Stimulated activated naive CD8-positive, alpha-beta T cell treated with anti-CD3 and anti-CD28 coated beads, Interleukin-15, amount 100 ng/mL, for 72 hours (primary cell): ENCODE measurements at regions not wholly inside any gene's neighbourhood (a gene's known extent, or its start where the extent isn't known, plus 50 kb on each side); places are given as distances from the start of the nearest gene placed in this dataset.

Experiments
- ATAC-seq: fragments of 150-1000 bp; cut with Tn5 transposase; 2 replicates; pipeline ENCODE4 v1.10.0; 2021; ENCODE audit warnings: mild to moderate bottlenecking, moderate library complexity
- DNase-seq, 2 donors: peaks; one replicate each; pipeline ENCODE4 v3.0.0; 2021 to 2022
- H3K27ac Mint-ChIP-seq, 2 donors: one replicate each; pipeline ENCODE4 v1.8.0; 2022; ENCODE audit warnings: mild to moderate bottlenecking in 2 of 2, mixed read lengths in 2 of 2, moderate library complexity in 2 of 2
- H3K27me3 Mint-ChIP-seq: one replicate; pipeline ENCODE4 v1.8.0; 2022; ENCODE audit warnings: mixed read lengths
- H3K4me1 Mint-ChIP-seq: one replicate; pipeline ENCODE4 v1.8.0; 2022; ENCODE audit warnings: mild to moderate bottlenecking, mixed read lengths
- H3K4me3 Mint-ChIP-seq, 2 donors: one replicate each; pipeline ENCODE4 v1.8.0; 2022; ENCODE audit warnings: mild to moderate bottlenecking in 2 of 2, mixed read lengths in 2 of 2, moderate library complexity in 1 of 2
- H3K9me3 Mint-ChIP-seq, 2 donors: one replicate each; pipeline ENCODE4 v1.8.0; 2022; ENCODE audit warnings: mixed read lengths in 2 of 2

- DNase-seq (no peak), ATAC-seq (no peak)
- Mint-ChIP-seq H3K9me3 (peaks cover 13 to 18% of the 10 kb centered on the region in 2 donors), H3K4me3 (no peak overlapping the region), H3K4me1 (no peaks in the 10 kb centered on the region), H3K27me3 (no peaks in the 10 kb centered on the region), H3K27ac (no peak overlapping the region)
Measured at GRCh38 chr1:198809247-198809646, 170.4 kb downstream of the PTPRC start.

- Mint-ChIP-seq H3K4me1 (no peaks in the 10 kb centered on the region), H3K9me3 (peaks cover 29 to 40% of the 10 kb centered on the region in 2 donors), H3K27ac (no peak overlapping the region), H3K27me3 (no peaks in the 10 kb centered on the region), H3K4me3 (no peak overlapping the region)
- DNase-seq, result no peak
- no peak for ATAC-seq
Measured at GRCh38 chr1:198811449-198811848, 172.6 kb downstream of the PTPRC start.

DNA sequence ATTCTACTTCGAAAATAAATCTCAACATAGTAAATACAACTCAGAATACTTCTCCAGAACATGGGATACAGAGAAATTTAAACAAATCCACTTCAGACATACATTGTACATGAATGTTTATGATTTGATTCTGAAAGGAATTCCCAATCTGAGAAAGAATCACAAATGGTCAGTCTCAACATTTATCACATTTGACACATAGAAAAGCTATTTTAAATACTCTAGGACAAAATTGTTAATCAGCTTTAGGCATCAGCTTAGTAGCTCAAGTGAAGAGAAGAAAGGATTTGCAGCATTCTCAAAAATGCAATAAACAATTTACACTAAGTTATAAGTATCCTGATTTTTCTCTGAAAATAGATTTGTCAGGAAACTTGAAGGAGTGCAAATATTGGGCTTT lies 184.8 kb downstream of the PTPRC start:
- no peak overlapping the region for H3K4me3 Mint-ChIP-seq
- DNase-seq (no peak), ATAC-seq (no peak)
- H3K4me1 Mint-ChIP-seq, result no peaks in the 10 kb centered on the region
- no peak overlapping the region for H3K27ac Mint-ChIP-seq
- peaks cover 21% of the 10 kb centered on the region for H3K27me3 Mint-ChIP-seq
- H3K9me3 Mint-ChIP-seq, result no peaks in the 10 kb centered on the region

- H3K27ac Mint-ChIP-seq, result no peak overlapping the region
- H3K4me1 Mint-ChIP-seq, result peaks cover 6% of the 10 kb centered on the region
- ATAC-seq (no peak), DNase-seq (no peak)
- no peaks in the 10 kb centered on the region for H3K9me3 Mint-ChIP-seq
- H3K4me3 Mint-ChIP-seq, result no peak overlapping the region
- peaks cover 21% of the 10 kb centered on the region for H3K27me3 Mint-ChIP-seq
Measured at GRCh38 chr1:198825254-198825653, 186.4 kb downstream of the PTPRC start.

- DNase-seq (no peak), ATAC-seq (no peak)
- Mint-ChIP-seq H3K4me3 (no peak overlapping the region), H3K4me1 (peaks cover 13% of the 10 kb centered on the region), H3K27ac (no peak overlapping the region), H3K27me3 (peaks cover 21% of the 10 kb centered on the region), H3K9me3 (no peaks in the 10 kb centered on the region)
Measured at GRCh38 chr1:198829356-198829755, 190.5 kb downstream of the PTPRC start.

GRCh38 chr1:198829944-198830343 lies 191.1 kb downstream of the PTPRC start:
- no peak overlapping the region for H3K4me3 Mint-ChIP-seq
- DNase-seq (no peak), ATAC-seq (no peak)
- peaks cover 0 to 2% of the 10 kb centered on the region in 2 donors for H3K9me3 Mint-ChIP-seq
- peak overlapping the region in 1 of 2 donors; percentile 65 for H3K27ac Mint-ChIP-seq
- H3K4me1 Mint-ChIP-seq, result peaks cover 13% of the 10 kb centered on the region
- H3K27me3 Mint-ChIP-seq, result peaks cover 21% of the 10 kb centered on the region

- H3K4me1 Mint-ChIP-seq, result peaks cover 13% of the 10 kb centered on the region
- H3K27me3 Mint-ChIP-seq, result peaks cover 21% of the 10 kb centered on the region
- H3K9me3 Mint-ChIP-seq, result peaks cover 0 to 4% of the 10 kb centered on the region in 2 donors
- ATAC-seq (no peak), DNase-seq (no peak)
- peak overlapping the region in 1 of 2 donors; percentile 87 for H3K27ac Mint-ChIP-seq
- no peak overlapping the region for H3K4me3 Mint-ChIP-seq
Measured at GRCh38 chr1:198830412-198830811, 191.6 kb downstream of the PTPRC start.

DNA sequence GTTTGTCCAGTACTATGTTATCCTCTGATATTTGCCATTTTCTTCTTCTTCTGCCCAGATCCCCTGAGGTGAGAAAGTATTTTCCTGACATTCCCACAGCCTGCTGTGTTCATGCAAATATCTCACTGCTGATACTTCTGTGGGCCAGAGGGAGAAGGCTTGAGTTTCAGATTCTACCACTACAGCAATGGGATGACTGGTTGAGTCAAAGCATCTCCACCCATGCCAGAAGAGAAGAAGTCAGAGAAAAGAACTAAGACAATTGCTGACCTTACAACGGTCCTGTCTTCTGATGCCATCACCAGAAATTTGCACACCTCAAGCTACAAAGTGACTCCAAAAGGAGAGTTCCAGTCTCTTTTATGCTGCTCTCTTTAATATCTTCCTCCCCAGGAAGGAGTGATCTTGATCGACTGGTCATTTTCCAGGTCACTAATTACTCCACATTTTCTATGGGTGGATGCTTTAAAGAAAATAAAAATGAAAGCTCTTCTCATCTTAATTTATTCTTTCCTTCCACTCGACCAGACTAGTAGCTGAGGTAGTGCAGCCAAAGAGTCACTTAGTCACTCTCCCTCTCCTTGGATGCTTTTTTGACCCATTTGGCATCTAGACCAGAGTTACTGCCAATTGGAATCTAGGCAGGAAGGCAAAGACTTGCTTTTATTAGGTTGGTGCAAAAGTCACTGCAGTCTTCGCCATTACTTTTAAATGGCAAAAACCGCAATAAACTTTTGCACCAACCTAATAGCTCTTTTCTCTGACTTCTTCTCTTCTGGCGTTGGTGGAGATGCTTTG lies 195.1 kb downstream of the PTPRC start:
- no peak overlapping the region for H3K4me3 Mint-ChIP-seq
- DNase-seq (no peak), ATAC-seq (no peak)
- H3K4me1 Mint-ChIP-seq, result peaks cover 13% of the 10 kb centered on the region
- H3K27me3 Mint-ChIP-seq, result no peaks in the 10 kb centered on the region
- H3K9me3 Mint-ChIP-seq, result peaks cover 0 to 4% of the 10 kb centered on the region in 2 donors
- no peak overlapping the region for H3K27ac Mint-ChIP-seq

DNA sequence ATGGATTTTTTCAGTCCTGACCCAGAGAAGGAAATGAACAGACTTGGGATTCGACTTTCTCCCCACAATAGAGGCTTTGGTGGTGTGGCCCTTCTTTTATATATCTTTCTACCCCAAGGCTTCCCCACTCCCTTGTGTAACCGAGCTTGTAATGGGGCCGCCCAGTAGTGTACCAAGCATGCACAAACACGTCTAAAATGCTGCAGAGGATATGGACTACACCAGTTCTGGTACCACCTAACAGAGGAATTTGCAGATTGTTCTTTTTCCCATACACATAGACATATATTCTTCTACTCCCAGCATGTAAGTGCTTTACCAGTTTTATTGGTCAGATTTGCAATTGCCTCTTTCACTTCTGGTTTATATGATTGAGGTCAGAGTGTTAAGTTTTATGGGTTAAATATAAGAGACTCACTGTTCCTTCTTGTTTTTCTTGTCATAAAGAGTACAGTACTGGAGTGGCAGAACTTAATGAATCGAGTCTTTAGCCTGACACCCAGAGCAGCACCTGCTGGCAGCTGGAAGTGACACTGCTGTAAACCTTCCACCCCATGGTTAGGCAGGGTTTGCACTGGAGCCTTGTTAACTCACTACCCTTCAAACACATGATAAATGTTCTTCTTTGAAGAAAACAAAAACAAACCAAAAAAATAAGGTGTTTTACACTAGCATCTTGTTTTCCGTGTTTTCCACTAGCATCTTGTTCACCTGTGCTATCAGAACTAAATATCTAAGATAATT lies 198.6 kb downstream of the PTPRC start:
- no peak for ATAC-seq
- no peak for DNase-seq
- Mint-ChIP-seq H3K4me1 (no peaks in the 10 kb centered on the region), H3K27ac (peak overlapping the region in 1 of 2 donors; percentile 42), H3K27me3 (no peaks in the 10 kb centered on the region), H3K9me3 (peaks cover 0 to 4% of the 10 kb centered on the region in 2 donors), H3K4me3 (no peak overlapping the region)

- H3K27ac Mint-ChIP-seq, result no peak overlapping the region
- peaks cover 0 to 4% of the 10 kb centered on the region in 2 donors for H3K9me3 Mint-ChIP-seq
- H3K4me1 Mint-ChIP-seq, result no peaks in the 10 kb centered on the region
- DNase-seq (no peak), ATAC-seq (no peak)
- no peak overlapping the region for H3K4me3 Mint-ChIP-seq
- no peaks in the 10 kb centered on the region for H3K27me3 Mint-ChIP-seq
Measured at GRCh38 chr1:198838022-198838342, 199.1 kb downstream of the PTPRC start.

DNA sequence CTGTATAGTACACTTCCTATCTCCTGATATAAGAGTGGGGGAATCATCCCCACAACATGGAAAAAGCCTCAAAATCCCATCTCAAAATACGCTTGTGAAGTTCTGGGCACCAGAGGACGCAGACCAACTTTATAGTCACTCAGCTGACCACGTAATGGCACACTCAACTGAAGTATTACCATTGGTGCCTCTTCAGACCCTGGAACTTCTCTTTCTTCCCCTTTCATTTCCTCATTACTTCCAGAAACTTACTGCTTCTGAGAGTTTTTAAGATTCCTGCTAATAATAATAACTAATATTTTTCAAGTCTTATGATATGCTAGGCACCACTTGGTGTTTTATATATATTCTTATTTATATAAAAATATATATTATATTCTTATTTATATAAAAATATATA lies 202.6 kb downstream of the PTPRC start:
- Mint-ChIP-seq H3K4me3 (no peak overlapping the region), H3K27ac (no peak overlapping the region), H3K27me3 (no peaks in the 10 kb centered on the region), H3K4me1 (no peaks in the 10 kb centered on the region), H3K9me3 (peaks cover 0 to 2% of the 10 kb centered on the region in 2 donors)
- DNase-seq, result no peak
- ATAC-seq, result no peak

DNA sequence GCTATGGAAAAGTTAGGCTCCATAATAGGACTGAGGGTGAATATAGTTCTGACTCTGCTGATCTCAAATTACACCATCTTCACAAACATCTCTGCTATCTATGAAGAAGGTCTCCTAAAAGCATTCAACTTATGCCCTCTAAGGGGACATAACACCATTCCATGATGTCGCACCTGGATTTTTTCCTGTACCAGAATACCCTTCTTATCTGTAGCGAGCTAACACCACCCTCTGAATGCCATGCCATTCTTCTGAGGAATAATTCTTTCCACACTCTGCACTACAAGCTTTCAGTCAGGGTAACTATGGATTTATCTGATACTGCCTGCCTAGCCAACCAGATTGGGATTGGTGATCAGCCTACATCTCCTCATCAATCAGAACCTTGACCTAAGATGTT lies 203.8 kb downstream of the PTPRC start:
- H3K4me1 Mint-ChIP-seq, result no peaks in the 10 kb centered on the region
- peaks cover 7 to 14% of the 10 kb centered on the region in 2 donors for H3K9me3 Mint-ChIP-seq
- H3K4me3 Mint-ChIP-seq, result no peak overlapping the region
- DNase-seq (no peak), ATAC-seq (no peak)
- H3K27ac Mint-ChIP-seq, result no peak overlapping the region
- H3K27me3 Mint-ChIP-seq, result no peaks in the 10 kb centered on the region

- Mint-ChIP-seq H3K9me3 (peaks cover 7 to 17% of the 10 kb centered on the region in 2 donors), H3K4me3 (no peak overlapping the region), H3K27ac (no peak overlapping the region), H3K27me3 (no peaks in the 10 kb centered on the region), H3K4me1 (no peaks in the 10 kb centered on the region)
- DNase-seq (no peak), ATAC-seq (no peak)
Measured at GRCh38 chr1:198845271-198845670, 206.4 kb downstream of the PTPRC start.

DNA sequence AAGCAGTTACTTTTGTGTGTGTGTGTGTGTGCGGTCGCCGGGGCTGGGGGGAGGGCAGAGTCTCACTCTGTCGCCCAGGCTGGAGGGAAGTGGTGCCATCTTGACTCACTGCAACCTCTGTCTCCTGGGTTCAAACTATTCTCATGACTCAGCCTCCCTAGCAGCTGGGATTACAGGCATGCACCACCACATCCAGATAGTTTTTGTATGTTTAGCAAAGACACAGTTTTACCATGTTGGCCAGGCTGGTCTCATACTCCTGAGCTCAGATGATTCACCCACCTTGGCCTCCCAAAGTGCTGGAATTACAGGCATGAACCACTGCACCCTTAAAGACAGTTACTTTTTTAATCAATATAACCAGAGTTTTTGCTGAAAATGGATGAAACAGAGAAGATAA lies 207.0 kb downstream of the PTPRC start:
- no peak for DNase-seq
- Mint-ChIP-seq H3K4me3 (no peak overlapping the region), H3K9me3 (peaks cover 7 to 17% of the 10 kb centered on the region in 2 donors), H3K27ac (no peak overlapping the region), H3K4me1 (no peaks in the 10 kb centered on the region), H3K27me3 (no peaks in the 10 kb centered on the region)
- ATAC-seq, result no peak

DNA sequence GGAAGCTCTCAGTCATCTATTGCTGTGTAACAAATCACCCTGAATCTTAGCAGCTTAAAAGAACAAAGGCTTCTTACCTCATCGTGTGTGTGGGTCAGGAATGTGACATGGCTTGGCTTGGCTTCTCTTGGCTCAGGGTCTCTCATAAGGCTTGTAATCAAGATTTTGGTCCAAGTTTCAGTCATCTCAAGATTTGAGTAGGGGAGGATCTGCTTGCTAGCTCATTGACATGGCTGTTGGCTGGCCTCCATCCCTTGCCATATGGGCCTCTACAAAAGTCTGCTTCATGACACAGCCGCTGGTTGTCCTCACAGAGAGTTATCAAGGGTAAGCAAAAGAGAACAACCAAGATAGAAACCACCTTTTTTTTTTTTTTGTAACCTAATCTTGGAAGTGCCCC lies 207.7 kb downstream of the PTPRC start:
- ATAC-seq (no peak), DNase-seq (no peak)
- H3K4me3 Mint-ChIP-seq, result no peak overlapping the region
- peaks cover 7 to 17% of the 10 kb centered on the region in 2 donors for H3K9me3 Mint-ChIP-seq
- no peak overlapping the region for H3K27ac Mint-ChIP-seq
- H3K4me1 Mint-ChIP-seq, result no peaks in the 10 kb centered on the region
- no peaks in the 10 kb centered on the region for H3K27me3 Mint-ChIP-seq

GRCh38 chr1:198848206-198848605 lies 209.4 kb downstream of the PTPRC start:
- Mint-ChIP-seq H3K9me3 (peaks cover 7 to 17% of the 10 kb centered on the region in 2 donors), H3K27me3 (no peaks in the 10 kb centered on the region), H3K4me1 (no peaks in the 10 kb centered on the region), H3K27ac (no peak overlapping the region), H3K4me3 (no peak overlapping the region)
- no peak for ATAC-seq
- DNase-seq, result no peak
